Thyroid gland (tissue), 4 donors: ENCODE measurements at regions not wholly inside any gene's neighbourhood (a gene's known extent, or its start where the extent isn't known, plus 50 kb on each side); places are given as distances from the start of the nearest gene placed in this dataset.

Source experiments
- DNase-seq, 2 donors: peaks; one replicate each; pipeline ENCODE4 v3.0.0-alpha.2; 2019
- H3K27ac ChIP-seq, 3 donors: fragments of 200-600 bp; sonication (generic); 1 replicate in 2 of 3; 2 replicates in 1 of 3; pipeline ENCODE4 v1.5.1; 2016 to 2019; ENCODE audit warnings: mild to moderate bottlenecking in 1 of 3, moderate library complexity in 1 of 3
- H3K27me3 ChIP-seq: fragments of 200-600 bp; sonication (generic); one replicate; pipeline ENCODE4 v1.5.1; 2019
- H3K36me3 ChIP-seq, 2 donors: fragments of 200-600 bp; sonication (generic); one replicate each; pipeline ENCODE4 v1.5.1; 2016 to 2019
- H3K4me1 ChIP-seq, 2 donors: fragments of 200-600 bp; sonication (generic); one replicate each; pipeline ENCODE4 v1.5.1; 2017 to 2019
- H3K4me3 ChIP-seq, 3 donors: fragments of 200-600 bp; sonication (generic); replicated peaks in 1 of 3; 1 replicate in 2 of 3; 2 replicates in 1 of 3; pipeline ENCODE4 v1.5.1; 2016; ENCODE audit warnings: mild to moderate bottlenecking in 1 of 3
- H3K9me3 ChIP-seq: fragments of 200-600 bp; sonication (generic); one replicate; pipeline ENCODE4 v1.5.1; 2017
- POLR2A ChIP-seq, 2 donors: fragments of 450-650 bp; IDR thresholded peaks; one replicate each; pipeline ENCODE4 v1.6.1; 2017; ENCODE audit warnings: antibody characterized with exemption in 2 of 2, mild to moderate bottlenecking in 2 of 2, moderate library complexity in 1 of 2
- WGBS, 2 donors: methylation state at CpG; one replicate each; pipeline ENCODE4 v1.1.5; 2017; 5-methylcytosine and 5-hydroxymethylcytosine counted together
- intact Hi-C: fragments of 100-400 bp; cut with DNase I; formaldehyde crosslinking; loops from one replicate; pipeline ENCODE4 v1.15.1; 2023
- TF ChIP-seq, protein P1 (sequence below), 6 experiments: fragments of 200-600 bp in 3 of 6; fragments of 450-650 bp in 3 of 6; sonication (generic) in 3 of 6; IDR thresholded peaks; one replicate each; pipeline ENCODE4 v1.5.1; 2016 to 2019; ENCODE audit warnings: antibody characterized with exemption in 6 of 6, mild to moderate bottlenecking in 2 of 6, inconsistent platforms in 1 of 6, moderate library complexity in 1 of 6

DNA sequence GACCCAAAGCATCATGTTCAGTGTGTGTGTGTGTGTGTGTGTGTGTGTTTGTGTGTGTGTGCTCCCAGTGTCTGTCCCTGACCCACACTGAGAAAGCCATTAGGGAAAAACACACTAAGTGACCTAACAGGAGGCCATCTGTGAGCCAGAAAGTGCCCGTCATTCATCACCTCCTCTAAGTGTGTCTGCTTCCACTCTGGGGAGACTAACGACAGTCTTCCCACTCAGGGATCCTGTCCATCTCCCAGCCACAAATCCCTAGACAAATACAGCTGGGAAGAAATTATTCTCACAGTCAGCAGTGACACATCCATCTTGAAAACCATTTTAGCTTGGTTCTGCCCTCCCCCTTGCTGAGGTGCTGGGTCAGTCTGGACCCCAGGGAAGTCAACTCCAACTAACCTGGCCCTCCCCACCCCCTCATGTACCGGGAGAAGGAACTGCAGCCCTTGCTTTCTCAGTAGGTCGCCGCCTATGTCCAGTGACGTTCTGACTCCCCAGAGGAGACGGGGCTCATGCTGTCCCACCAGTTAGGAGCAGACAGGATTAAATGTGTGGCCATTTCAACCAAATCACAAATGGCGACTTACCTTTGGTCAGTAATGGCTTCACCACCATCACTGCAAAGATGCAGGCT lies 296.5 kb upstream of the ZNF32 start:
- intact Hi-C loops = no loop called here
- 82 to 83% methylated on average over 8 of the region's 8 CpGs for WGBS, 2 donors
- DNase-seq = no peak

DNA sequence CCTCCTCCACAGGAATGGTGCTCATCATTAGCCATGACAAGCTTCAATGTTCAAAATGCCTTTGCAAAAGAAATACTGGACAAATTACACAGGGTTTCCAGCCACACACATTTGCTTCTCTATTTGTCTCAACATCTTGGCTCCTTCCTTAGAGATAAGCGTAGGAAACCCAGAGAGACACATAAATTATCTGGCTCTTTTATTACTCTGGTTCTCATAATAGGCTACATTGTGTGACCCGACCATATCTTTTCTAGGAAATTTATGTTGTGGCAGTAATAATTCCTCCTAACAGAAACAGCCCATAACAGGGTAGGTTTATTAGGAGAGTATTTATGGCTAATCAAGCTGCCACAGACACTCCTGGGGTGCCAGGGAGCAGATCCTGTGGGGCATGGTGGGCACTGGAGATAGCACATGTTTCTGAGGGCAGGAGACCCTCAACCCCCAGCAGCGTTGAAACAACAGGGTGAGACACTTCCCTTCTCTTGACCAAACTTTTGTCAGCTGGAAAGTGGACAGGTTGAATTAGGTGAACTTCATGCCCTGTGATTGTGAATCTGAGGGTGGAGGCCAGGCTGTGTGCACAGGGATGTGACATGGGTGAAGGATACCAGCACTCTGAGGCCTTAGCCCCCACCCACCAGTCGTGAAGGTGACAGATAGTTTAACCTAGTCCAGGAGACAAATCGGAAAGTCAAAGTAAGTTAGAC lies 295.9 kb upstream of the ZNF32 start:
- Histone ChIP-seq H3K9me3 (no peaks in the 10 kb centered on the region), H3K4me3 (no peak overlapping the region), H3K27ac (no peak overlapping the region), H3K27me3 (no peaks in the 10 kb centered on the region), H3K4me1 (no peaks in the 10 kb centered on the region), H3K36me3 (no peaks in the 10 kb centered on the region)
- 80 to 87% methylated on average over 5 of the region's 5 CpGs for WGBS, 2 donors
- intact Hi-C loops = no loop called here
- DNase-seq = no peak
- TF ChIP-seq POLR2A (IDR thresholded peaks at IDR 0.05) = no peak
- TF ChIP-seq, protein P1, sequence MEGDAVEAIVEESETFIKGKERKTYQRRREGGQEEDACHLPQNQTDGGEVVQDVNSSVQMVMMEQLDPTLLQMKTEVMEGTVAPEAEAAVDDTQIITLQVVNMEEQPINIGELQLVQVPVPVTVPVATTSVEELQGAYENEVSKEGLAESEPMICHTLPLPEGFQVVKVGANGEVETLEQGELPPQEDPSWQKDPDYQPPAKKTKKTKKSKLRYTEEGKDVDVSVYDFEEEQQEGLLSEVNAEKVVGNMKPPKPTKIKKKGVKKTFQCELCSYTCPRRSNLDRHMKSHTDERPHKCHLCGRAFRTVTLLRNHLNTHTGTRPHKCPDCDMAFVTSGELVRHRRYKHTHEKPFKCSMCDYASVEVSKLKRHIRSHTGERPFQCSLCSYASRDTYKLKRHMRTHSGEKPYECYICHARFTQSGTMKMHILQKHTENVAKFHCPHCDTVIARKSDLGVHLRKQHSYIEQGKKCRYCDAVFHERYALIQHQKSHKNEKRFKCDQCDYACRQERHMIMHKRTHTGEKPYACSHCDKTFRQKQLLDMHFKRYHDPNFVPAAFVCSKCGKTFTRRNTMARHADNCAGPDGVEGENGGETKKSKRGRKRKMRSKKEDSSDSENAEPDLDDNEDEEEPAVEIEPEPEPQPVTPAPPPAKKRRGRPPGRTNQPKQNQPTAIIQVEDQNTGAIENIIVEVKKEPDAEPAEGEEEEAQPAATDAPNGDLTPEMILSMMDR (IDR thresholded peaks at IDR 0.05) = no peak

More for the DNA sequence above, 296.5 kb upstream of the ZNF32 start:
- no peak overlapping the region for H3K4me3 ChIP-seq
- H3K4me1 ChIP-seq = no peaks in the 10 kb centered on the region
- no peaks in the 10 kb centered on the region for H3K27me3 ChIP-seq
- H3K36me3 ChIP-seq = no peaks in the 10 kb centered on the region
- H3K9me3 ChIP-seq = no peaks in the 10 kb centered on the region
- TF ChIP-seq, protein P1 (IDR thresholded peaks at IDR 0.05) = no peak
- no peak for TF ChIP-seq POLR2A (IDR thresholded peaks at IDR 0.05)
- H3K27ac ChIP-seq = no peak overlapping the region

DNA sequence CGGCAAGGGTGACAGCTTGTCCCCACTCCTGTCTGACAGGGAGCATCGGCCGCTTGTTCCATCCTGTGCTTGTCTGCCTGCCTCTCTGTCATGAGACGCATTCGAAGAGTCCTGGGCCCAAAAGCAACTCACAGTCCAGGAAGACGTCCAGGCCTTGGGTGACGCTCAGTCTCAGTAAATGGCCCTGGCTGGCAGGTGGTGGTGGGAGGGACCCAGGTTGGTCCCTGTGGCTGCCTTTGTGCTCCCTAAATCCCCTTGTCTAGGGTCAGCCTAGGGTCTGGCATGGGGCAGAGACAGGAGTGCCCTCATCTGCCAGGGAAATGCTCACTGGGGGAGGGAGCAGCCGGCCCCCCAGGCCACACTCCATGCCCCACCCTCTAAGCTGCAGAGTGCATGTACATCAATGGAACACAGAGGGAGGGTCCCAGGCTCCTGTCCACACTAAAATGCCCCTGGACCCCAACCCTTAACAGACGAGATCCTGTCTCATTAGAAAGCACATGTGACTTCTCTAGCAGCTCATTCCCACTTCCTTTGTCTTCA lies 295.2 kb upstream of the ZNF32 start:
- DNase-seq = no peak
- Histone ChIP-seq H3K27me3 (no peaks in the 10 kb centered on the region), H3K4me3 (no peak overlapping the region), H3K9me3 (no peaks in the 10 kb centered on the region), H3K36me3 (no peaks in the 10 kb centered on the region), H3K27ac (no peak overlapping the region), H3K4me1 (no peaks in the 10 kb centered on the region)
- no peak for TF ChIP-seq POLR2A (IDR thresholded peaks at IDR 0.05)
- TF ChIP-seq, protein P1 (IDR thresholded peaks at IDR 0.05) = no peak
- intact Hi-C loops = no loop called here
- WGBS, 2 donors = 80 to 93% methylated on average over 6 to 9 of the region's 9 CpGs

DNA sequence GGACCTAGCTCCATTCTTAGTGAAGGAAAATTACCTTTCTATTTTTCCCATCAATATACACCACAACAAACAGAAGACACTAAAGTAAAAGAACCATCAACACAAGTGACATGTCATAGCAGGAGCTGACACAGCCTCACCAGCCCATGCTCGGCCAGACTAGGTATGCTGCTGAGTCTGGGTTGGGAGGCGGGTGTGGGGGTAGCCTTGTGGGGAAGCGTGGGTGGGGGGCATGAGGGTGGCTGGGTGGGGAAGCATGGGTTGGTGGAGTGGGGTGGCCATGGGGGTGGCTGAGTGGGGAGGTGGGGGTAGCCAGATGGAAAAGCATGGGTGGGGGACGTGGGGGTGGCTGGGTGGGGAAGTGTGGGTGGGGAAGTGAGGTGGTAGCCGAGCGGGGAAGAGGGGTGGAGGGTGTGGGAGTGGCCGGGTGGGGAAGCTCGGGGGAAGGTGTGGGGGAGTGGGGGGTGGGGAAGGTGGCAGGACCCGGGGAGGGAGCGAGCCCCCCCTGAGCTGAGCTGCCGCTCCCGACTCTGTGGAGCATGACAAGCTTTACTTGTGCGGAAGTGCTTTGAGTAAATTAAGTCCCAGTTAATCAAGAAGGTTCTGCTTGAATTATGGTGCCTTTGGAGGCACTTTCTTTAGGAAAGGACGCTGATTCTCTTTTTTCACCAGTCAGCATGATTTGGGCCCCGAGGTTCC lies 294.6 kb upstream of the ZNF32 start:
- no peaks in the 10 kb centered on the region for H3K9me3 ChIP-seq
- no peaks in the 10 kb centered on the region for H3K4me1 ChIP-seq
- no peak for DNase-seq
- H3K27me3 ChIP-seq = no peaks in the 10 kb centered on the region
- intact Hi-C loops = no loop called here
- no peak for TF ChIP-seq POLR2A (IDR thresholded peaks at IDR 0.05)
- TF ChIP-seq, protein P1 (IDR thresholded peaks at IDR 0.05) = no peak
- no peaks in the 10 kb centered on the region for H3K36me3 ChIP-seq
- WGBS, 2 donors = 64 to 78% methylated on average over 14 to 15 of the region's 15 CpGs
- H3K27ac ChIP-seq = no peak overlapping the region
- no peak overlapping the region for H3K4me3 ChIP-seq
